ENCODE measurements at regions not wholly inside any gene's neighbourhood (a gene's known extent, or its start where the extent isn't known, plus 50 kb on each side); places are given as distances from the start of the nearest gene placed in this dataset.

- peak; percentile 1 for DNase-seq
Measured at GRCh38 chr4:22014222-22014741, 65.7 kb upstream of the KCNIP4 start.

- DNase-seq = no peak
Measured at GRCh38 chr4:22003878-22004277, 55.3 kb upstream of the KCNIP4 start.

All from hematopoietic multipotent progenitor cell treated with erythropoietin and hydrocortisone succinate and interleukin-3 and kit ligand, for 6 days (in vitro differentiated cells).